ENCODE measurements at regions not wholly inside any gene's neighbourhood (a gene's known extent, or its start where the extent isn't known, plus 50 kb on each side); places are given as distances from the start of the nearest gene placed in this dataset.

GRCh38 chr1:113321771-113322387 is 68.4 kb upstream of the MAGI3 start:
- TF ChIP-seq CTCF (IDR thresholded peaks at IDR 0.05; ENCODE audit: control insufficient read depth, extremely low read depth, insufficient read depth) = no peak
- no peak for DNase-seq (ENCODE audit: low read depth)
- no peak overlapping the region for H3K4me3 ChIP-seq (ENCODE audit: low read depth, low read length)

- no peak overlapping the region for H3K4me3 ChIP-seq (ENCODE audit: low read depth, low read length)
- DNase-seq (ENCODE audit: low read depth) = no peak
- TF ChIP-seq CTCF (IDR thresholded peaks at IDR 0.05; ENCODE audit: control insufficient read depth, extremely low read depth, insufficient read depth) = no peak
Observed at GRCh38 chr1:113322439-113322838, 67.9 kb upstream of the MAGI3 start.

GRCh38 chr1:113325022-113325421 is 65.3 kb upstream of the MAGI3 start:
- no peak for TF ChIP-seq CTCF (IDR thresholded peaks at IDR 0.05; ENCODE audit: control insufficient read depth, extremely low read depth, insufficient read depth)
- no peak overlapping the region for H3K4me3 ChIP-seq (ENCODE audit: low read depth, low read length)
- DNase-seq (ENCODE audit: low read depth) = no peak

- TF ChIP-seq CTCF (IDR thresholded peaks at IDR 0.05; ENCODE audit: control insufficient read depth, extremely low read depth, insufficient read depth) = no peak
- no peak overlapping the region for H3K4me3 ChIP-seq (ENCODE audit: low read depth, low read length)
- DNase-seq (ENCODE audit: low read depth) = no peak
Observed at GRCh38 chr1:113326976-113327375, 63.3 kb upstream of the MAGI3 start.

GRCh38 chr1:113333056-113333455 is 57.3 kb upstream of the MAGI3 start:
- DNase-seq (ENCODE audit: low read depth) = no peak
- no peak overlapping the region for H3K4me3 ChIP-seq (ENCODE audit: low read depth, low read length)
- no peak for TF ChIP-seq CTCF (IDR thresholded peaks at IDR 0.05; ENCODE audit: control insufficient read depth, extremely low read depth, insufficient read depth)

DNA sequence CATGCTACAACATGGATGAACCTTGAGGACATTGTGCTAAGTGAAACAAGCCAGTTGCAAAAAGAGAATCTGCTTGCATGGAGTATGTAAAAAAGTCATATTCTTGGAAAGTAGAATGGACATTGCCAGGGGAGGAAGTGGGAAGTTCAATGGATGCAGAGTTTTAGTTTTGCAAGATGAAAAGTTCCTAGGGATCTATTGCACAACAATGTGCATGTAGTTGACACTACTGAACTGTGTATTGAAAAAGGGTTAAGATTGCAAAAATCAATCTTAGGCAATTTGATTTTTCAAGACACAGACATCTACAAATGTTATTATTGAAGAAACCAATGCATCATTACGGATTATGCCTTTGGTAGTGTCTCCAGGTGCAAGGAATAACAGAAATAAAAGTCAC is 50.3 kb upstream of the MAGI3 start:
- no peak for TF ChIP-seq CTCF (IDR thresholded peaks at IDR 0.05; ENCODE audit: control insufficient read depth, extremely low read depth, insufficient read depth)
- no peak overlapping the region for H3K4me3 ChIP-seq (ENCODE audit: low read depth, low read length)
- DNase-seq (ENCODE audit: low read depth) = no peak
